Heart left ventricle (tissue), 16 donors: ENCODE measurements at regions not wholly inside any gene's neighbourhood (a gene's known extent, or its start where the extent isn't known, plus 50 kb on each side); places are given as distances from the start of the nearest gene placed in this dataset.

ENCODE experiments used
- ATAC-seq, 4 donors: fragments of 200-7000 bp; cut with Tn5 transposase; one replicate each; pipeline ENCODE4 v1.9.1; 2020 to 2022; ENCODE audit warnings: moderate library complexity in 4 of 4, mild to moderate bottlenecking in 3 of 4, moderate number of reproducible peaks in 1 of 4
- DNase-seq, 5 donors: peaks; one replicate each; pipeline ENCODE4 v3.0.0-alpha.2; 2020
- H3K27ac ChIP-seq, 12 donors: fragments of 200-600 bp; sonication (generic) in 4 of 12; one replicate each; pipeline versions ENCODE4 v1.5.0 to v1.8.0; 2016 to 2022; ENCODE audit warnings: mild to moderate bottlenecking in 2 of 12
- H3K27me3 ChIP-seq, 9 donors: fragments of 200-600 bp; sonication (generic) in 2 of 9; one replicate each; pipeline versions ENCODE4 v1.5.1 to v1.8.0; 2016 to 2022; ENCODE audit warnings: mild to moderate bottlenecking in 3 of 9
- H3K36me3 ChIP-seq, 9 donors: fragments of 200-600 bp; sonication (generic) in 2 of 9; one replicate each; pipeline versions ENCODE4 v1.5.0 to v1.8.0; 2018 to 2022; ENCODE audit warnings: mild to moderate bottlenecking in 2 of 9
- H3K4me1 ChIP-seq, 12 donors: fragments of 200-600 bp; sonication (generic) in 4 of 12; one replicate each; pipeline versions ENCODE4 v1.5.0 to v1.8.0; 2016 to 2022; ENCODE audit warnings: mild to moderate bottlenecking in 3 of 12
- H3K4me3 ChIP-seq, 12 donors: fragments of 200-600 bp; sonication (generic) in 4 of 12; one replicate each; pipeline versions ENCODE4 v1.5.0 to v1.8.0; 2017 to 2022; ENCODE audit warnings: mild to moderate bottlenecking in 9 of 12, moderate library complexity in 4 of 12
- H3K9me3 ChIP-seq, 12 donors: fragments of 200-600 bp; sonication (generic) in 4 of 12; one replicate each; pipeline versions ENCODE4 v1.5.0 to v1.8.0; 2016 to 2022; ENCODE audit warnings: mild to moderate bottlenecking in 1 of 12
- POLR2A ChIP-seq, 2 donors: fragments of 450-650 bp; IDR thresholded peaks; one replicate each; pipeline ENCODE4 v1.6.1; 2017; ENCODE audit warnings: antibody characterized with exemption in 2 of 2, mild to moderate bottlenecking in 2 of 2, moderate library complexity in 2 of 2
- WGBS, 4 donors: extraction: QIAGEN DNeasy Blood & Tissue Kit in 2 of 4; methylation state at CpG; one replicate each; pipeline versions ENCODE4 v1.1.5 to v1.1.7; 2013 to 2018; 5-methylcytosine and 5-hydroxymethylcytosine counted together
- intact Hi-C, 10 donors: fragments of 100-400 bp; cut with DNase I; formaldehyde crosslinking; loops; one replicate each; pipeline versions ENCODE4 v1.11.1 to v1.14.2; 2022
- TF ChIP-seq, protein P1 (sequence below), 12 donors: fragments of 200-600 bp; sonication (generic) in 4 of 12; IDR thresholded peaks; one replicate each; pipeline versions ENCODE4 v1.5.0 to v1.8.0; 2018 to 2022; ENCODE audit warnings: antibody characterized with exemption in 12 of 12, mild to moderate bottlenecking in 5 of 12
- donor health status: ischemic (EF 13 %, LVEDD 7.1; RV severe dilation, severe dysfunction).
- donor health status: healthy with polysubstance abuse.
- donor health status: DM: no; HTN: yes; CAD: no.
- donor health status: DM: no; HTN: no; CAD: no.
- donor health status: ischemic (EF 25% LVEDD 6.9; RV normal size, moderate dysfunction).
- donor health status: ischemic (EF 25% LVEDD 5.7; RV mildly dilated, moderate dysfunction).
- donor health status: healthy.
- donor health status: DM: yes; HTN: yes; CAD: no.
- donor health status: ischemic (EF 35%, LVEDD 5.7; RV mildly dilated, moderate dysfunction).
- donor health status: nonischemic (EF 11% LVEDD 7.7; RV severe dilation, severe dysfunction).
- donor health status: DM: yes; HTN: yes; CAD: no.
- donor health status: PGD.
- donor health status: ischemic (EF 29% LVEDD 5.4; RV normal size, mild dysfunction).
- donor health status: nonischemic (EF 23%, LVEDD 6.1; RV moderate dilation, normal function).

DNA sequence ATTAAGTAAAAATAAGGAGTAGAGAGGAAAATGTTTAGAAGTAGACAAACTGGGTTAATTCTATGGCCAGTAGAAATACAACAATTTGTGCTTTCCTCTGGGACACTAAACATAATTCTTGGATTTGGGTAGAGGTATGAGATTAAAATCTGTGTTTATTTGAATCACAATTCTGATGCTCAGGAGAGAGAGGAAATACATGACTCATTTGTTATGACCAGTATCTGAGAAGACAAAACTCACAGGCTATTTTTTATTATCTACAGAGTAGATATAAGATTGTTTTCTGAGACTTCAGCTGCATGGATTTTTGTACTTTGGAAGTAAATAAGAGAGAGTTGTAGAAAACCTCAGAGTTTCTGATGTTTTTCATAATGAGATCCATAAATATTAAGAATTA lies 315.7 kb upstream of the CWC22 start:
- H3K27ac ChIP-seq, result no peak overlapping the region
- ATAC-seq, result no peak
- H3K9me3 ChIP-seq, result no peaks in the 10 kb centered on the region
- H3K36me3 ChIP-seq, result no peaks in the 10 kb centered on the region
- no peak for TF ChIP-seq POLR2A (IDR thresholded peaks at IDR 0.05)
- TF ChIP-seq, protein P1, sequence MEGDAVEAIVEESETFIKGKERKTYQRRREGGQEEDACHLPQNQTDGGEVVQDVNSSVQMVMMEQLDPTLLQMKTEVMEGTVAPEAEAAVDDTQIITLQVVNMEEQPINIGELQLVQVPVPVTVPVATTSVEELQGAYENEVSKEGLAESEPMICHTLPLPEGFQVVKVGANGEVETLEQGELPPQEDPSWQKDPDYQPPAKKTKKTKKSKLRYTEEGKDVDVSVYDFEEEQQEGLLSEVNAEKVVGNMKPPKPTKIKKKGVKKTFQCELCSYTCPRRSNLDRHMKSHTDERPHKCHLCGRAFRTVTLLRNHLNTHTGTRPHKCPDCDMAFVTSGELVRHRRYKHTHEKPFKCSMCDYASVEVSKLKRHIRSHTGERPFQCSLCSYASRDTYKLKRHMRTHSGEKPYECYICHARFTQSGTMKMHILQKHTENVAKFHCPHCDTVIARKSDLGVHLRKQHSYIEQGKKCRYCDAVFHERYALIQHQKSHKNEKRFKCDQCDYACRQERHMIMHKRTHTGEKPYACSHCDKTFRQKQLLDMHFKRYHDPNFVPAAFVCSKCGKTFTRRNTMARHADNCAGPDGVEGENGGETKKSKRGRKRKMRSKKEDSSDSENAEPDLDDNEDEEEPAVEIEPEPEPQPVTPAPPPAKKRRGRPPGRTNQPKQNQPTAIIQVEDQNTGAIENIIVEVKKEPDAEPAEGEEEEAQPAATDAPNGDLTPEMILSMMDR (IDR thresholded peaks at IDR 0.05), result no peak
- no peak for DNase-seq
- no peaks in the 10 kb centered on the region for H3K4me1 ChIP-seq
- no peak overlapping the region for H3K4me3 ChIP-seq
- intact Hi-C loops, result no loop called here
- H3K27me3 ChIP-seq, result no peaks in the 10 kb centered on the region

DNA sequence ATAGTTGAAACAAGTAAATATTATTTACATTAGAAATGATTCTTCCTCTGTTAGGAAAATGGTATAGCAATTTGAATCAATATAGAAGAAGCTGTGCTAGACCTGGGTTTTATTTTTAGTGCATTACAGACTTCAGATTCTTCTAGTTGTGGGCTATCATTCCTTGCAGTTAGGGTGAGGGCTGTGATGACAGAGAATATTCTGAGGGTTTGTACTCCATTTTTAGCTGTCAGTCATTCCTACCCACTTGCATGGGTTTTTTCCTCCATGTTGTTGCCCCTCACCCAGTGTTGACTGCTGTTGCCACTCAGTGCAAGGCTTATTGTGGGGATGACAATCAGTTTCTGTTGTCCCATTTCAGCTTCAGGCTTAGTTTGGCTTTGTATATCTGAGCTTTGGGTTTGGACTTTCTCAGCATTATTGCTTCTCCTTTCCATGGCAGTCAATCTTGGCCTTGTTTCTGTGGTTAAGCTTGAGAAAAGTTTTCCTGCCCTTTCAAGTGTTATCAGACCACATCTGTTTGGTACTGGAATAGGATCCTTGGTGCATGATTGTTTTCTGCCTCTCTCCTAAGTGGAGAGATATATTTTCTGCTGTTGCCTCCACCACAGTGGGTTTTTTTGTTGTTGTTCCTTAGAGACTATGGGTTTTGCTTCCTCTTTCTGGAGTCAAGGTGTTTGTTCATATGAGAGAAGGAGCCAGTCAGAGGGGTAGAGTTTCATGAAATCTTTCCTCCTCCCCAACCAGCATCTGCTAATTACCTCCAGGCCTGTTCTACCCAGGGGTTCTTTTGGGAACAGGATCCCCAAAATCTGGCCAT lies 312.7 kb upstream of the CWC22 start:
- Histone ChIP-seq H3K27ac (no peak overlapping the region), H3K27me3 (no peaks in the 10 kb centered on the region), H3K4me1 (no peaks in the 10 kb centered on the region), H3K9me3 (peaks cover 0 to 6% (median 0%) of the 10 kb centered on the region in 12 donors), H3K36me3 (no peaks in the 10 kb centered on the region), H3K4me3 (no peak overlapping the region)
- DNase-seq (no peak), ATAC-seq (no peak)
- no peak for TF ChIP-seq POLR2A (IDR thresholded peaks at IDR 0.05)
- TF ChIP-seq, protein P1 (IDR thresholded peaks at IDR 0.05), result no peak
- intact Hi-C loops, result no loop called here

DNA sequence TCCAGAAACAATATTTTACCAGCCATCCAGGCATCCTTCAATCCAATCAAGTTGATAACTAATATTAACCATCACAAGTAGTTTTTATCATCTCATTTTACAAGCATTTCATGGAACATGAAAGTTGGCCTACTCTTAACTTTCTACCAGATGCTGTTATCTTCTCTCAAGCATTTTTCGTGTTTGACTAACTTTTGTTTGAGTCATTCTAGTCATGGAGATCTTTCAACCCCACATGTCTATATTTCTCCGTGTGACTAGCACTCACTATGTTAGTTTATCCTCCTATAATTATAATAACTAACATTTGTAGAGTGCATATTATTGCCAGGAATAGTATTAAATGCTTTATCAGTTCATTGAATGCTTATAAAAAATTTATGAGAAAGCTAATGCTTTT lies 307.0 kb upstream of the CWC22 start:
- Histone ChIP-seq H3K27me3 (no peaks in the 10 kb centered on the region), H3K4me3 (no peak overlapping the region), H3K36me3 (no peaks in the 10 kb centered on the region), H3K27ac (no peak overlapping the region), H3K4me1 (no peaks in the 10 kb centered on the region), H3K9me3 (peaks cover 0 to 6% (median 0%) of the 10 kb centered on the region in 12 donors)
- no peak for ATAC-seq
- DNase-seq, result no peak
- intact Hi-C loops, result no loop called here
- WGBS, 4 donors, result 51 to 69% (median 61%) methylated on average over 2 of the region's 2 CpGs
- TF ChIP-seq, protein P1 (IDR thresholded peaks at IDR 0.05), result no peak
- no peak for TF ChIP-seq POLR2A (IDR thresholded peaks at IDR 0.05)

GRCh38 chr2:180312542-180312941 lies 305.4 kb upstream of the CWC22 start:
- DNase-seq (no peak), ATAC-seq (no peak)
- H3K36me3 ChIP-seq, result no peaks in the 10 kb centered on the region
- H3K4me1 ChIP-seq, result no peaks in the 10 kb centered on the region
- TF ChIP-seq, protein P1 (IDR thresholded peaks at IDR 0.05), result no peak
- no peak for TF ChIP-seq POLR2A (IDR thresholded peaks at IDR 0.05)
- no peak overlapping the region for H3K27ac ChIP-seq
- H3K27me3 ChIP-seq, result no peaks in the 10 kb centered on the region
- H3K4me3 ChIP-seq, result no peak overlapping the region
- intact Hi-C loops, result no loop called here
- H3K9me3 ChIP-seq, result peaks cover 0 to 6% (median 0%) of the 10 kb centered on the region in 12 donors
